Coronary artery (tissue), 2 donors: ENCODE measurements at regions not wholly inside any gene's neighbourhood (a gene's known extent, or its start where the extent isn't known, plus 50 kb on each side); places are given as distances from the start of the nearest gene placed in this dataset.
"Not testable (repeated sequence)": the region's sequence is repeated elsewhere in the genome, so short reads cannot be mapped to it uniquely, and the experiment has no call there.

Source experiments
- DNase-seq: peaks from one replicate; pipeline ENCODE4 v3.0.0-alpha.2; 2017; ENCODE audit warnings: low spot score
- H3K27ac ChIP-seq, 2 donors: fragments of 200-600 bp; sonication (generic); one replicate each; pipeline ENCODE4 v1.5.1; 2016 to 2019
- H3K4me3 ChIP-seq: fragments of 200-600 bp; sonication (generic); 2 replicates; pipeline ENCODE4 v1.5.1; 2016; ENCODE audit warnings: mild to moderate bottlenecking, moderate library complexity
- CTCF ChIP-seq: fragments of 200-600 bp; sonication (generic); IDR thresholded peaks from one replicate; pipeline ENCODE4 v1.5.1; 2019; ENCODE audit warnings: antibody characterized with exemption

GRCh38 chr9:14989811-14990210 lies 79.6 kb upstream of the FREM1 start:
- TF ChIP-seq CTCF, result no peak
- no peak overlapping the region for H3K27ac ChIP-seq
- no peak overlapping the region for H3K4me3 ChIP-seq
- DNase-seq, result no peak

- not testable (repeated sequence) for H3K4me3 ChIP-seq, H3K27ac ChIP-seq, DNase-seq
Observed at GRCh38 chr9:14989336-14989735, 79.1 kb upstream of the FREM1 start.

- no peak overlapping the region for H3K4me3 ChIP-seq
- H3K27ac ChIP-seq, result no peak overlapping the region
- TF ChIP-seq CTCF, result no peak
- no peak for DNase-seq
Observed at GRCh38 chr9:14987858-14988257, 77.6 kb upstream of the FREM1 start.

- TF ChIP-seq CTCF, result no peak
- no peak for DNase-seq
- Histone ChIP-seq H3K27ac (no peak overlapping the region), H3K4me3 (no peak overlapping the region)
Observed at GRCh38 chr9:14985419-14985818, 75.2 kb upstream of the FREM1 start.

- Histone ChIP-seq H3K27ac (no peak overlapping the region), H3K4me3 (no peak overlapping the region)
- TF ChIP-seq CTCF, result no peak
- no peak for DNase-seq
Observed at GRCh38 chr9:14983599-14983998, 73.4 kb upstream of the FREM1 start.

- DNase-seq, result no peak
- TF ChIP-seq CTCF, result no peak
- H3K27ac ChIP-seq, result no peak overlapping the region
- no peak overlapping the region for H3K4me3 ChIP-seq
Observed at GRCh38 chr9:14981291-14981950, 71.2 kb upstream of the FREM1 start.

- DNase-seq, result no peak
- no peak for TF ChIP-seq CTCF
- H3K27ac ChIP-seq, result no peak overlapping the region
- H3K4me3 ChIP-seq, result no peak overlapping the region
Observed at GRCh38 chr9:14978022-14979000, 68.1 kb upstream of the FREM1 start.
